Choroid plexus epithelial cell (primary cell): ENCODE measurements at regions not wholly inside any gene's neighbourhood (a gene's known extent, or its start where the extent isn't known, plus 50 kb on each side); places are given as distances from the start of the nearest gene placed in this dataset.
"Not testable (repeated sequence)": the region's sequence is repeated elsewhere in the genome, so short reads cannot be mapped to it uniquely, and the experiment has no call there.

ENCODE experiments used
- DNase-seq: peaks from one replicate; pipeline ENCODE4 v3.0.0-alpha.2; 2010; ENCODE audit warnings: low read depth
- H3K4me3 ChIP-seq: 2 replicates; pipeline ENCODE4 v1.5.1; 2011; ENCODE audit warnings: low read depth, mild to moderate bottlenecking, control low read depth, low read length, moderate library complexity
- TF ChIP-seq, protein P1 (sequence below): conservative IDR thresholded peaks from 2 replicates; pipeline ENCODE4 v1.5.1; 2011; ENCODE audit warnings: low read depth, mild to moderate bottlenecking, control low read depth, inconsistent platforms, low read length, moderate library complexity

DNA sequence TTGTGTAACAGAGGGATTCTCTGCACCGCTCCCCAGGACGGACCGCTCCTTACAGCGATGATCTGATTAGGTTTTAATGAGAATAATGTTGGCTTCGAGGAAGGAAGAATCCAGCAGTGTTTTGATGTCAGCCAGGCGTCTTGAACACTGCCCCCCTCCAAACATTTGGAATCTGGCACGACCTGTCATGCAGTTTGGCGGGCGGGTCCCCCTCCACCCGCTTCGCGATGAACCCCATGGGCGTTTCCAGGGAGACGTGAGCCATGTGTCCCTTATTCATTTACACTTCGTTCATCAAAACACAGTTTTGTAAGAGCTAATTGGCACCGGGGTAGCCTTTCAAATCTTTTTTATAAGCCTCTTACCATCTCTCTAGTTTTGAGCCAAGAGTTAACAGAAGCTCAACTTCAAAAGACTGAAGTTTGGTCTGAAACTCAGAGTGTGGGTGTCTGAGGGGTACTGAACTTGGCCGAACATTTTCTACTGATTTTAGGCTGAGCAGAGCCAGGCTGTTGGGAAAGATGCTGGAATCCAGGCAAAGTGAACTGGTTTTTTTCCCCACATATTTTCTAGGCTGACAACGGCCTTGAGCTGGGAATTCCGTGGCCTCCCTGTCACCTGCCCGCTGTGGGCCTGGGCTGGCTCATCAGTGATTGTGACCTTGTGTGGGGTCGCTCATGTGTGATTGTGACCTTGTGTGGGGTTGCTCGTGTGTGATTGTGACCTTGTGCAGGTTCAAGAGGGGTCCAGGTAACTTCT lies 214.8 kb upstream of the ZNF469 start:
- not testable (repeated sequence) for DNase-seq, H3K4me3 ChIP-seq

DNA sequence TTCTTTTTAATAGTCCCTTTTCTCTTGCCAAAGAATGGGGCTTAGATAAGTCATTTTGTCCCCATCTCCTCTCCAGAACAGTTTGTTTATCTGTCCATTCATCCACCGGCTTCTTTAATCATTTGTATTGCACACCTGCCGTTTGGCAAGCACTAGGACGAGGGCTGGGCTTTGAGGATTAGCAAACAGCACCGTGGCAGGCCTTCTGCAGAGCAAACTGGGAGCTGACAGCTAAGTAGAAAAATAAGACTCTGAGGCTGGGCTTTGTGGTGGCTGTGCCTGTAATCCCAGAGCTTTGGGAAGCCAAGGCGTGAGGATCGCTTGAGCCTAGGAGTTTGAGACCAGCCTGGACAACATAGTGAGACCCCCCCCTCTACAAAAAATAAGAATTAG lies 214.2 kb upstream of the ZNF469 start:
- not testable (repeated sequence) for H3K4me3 ChIP-seq, DNase-seq

DNA sequence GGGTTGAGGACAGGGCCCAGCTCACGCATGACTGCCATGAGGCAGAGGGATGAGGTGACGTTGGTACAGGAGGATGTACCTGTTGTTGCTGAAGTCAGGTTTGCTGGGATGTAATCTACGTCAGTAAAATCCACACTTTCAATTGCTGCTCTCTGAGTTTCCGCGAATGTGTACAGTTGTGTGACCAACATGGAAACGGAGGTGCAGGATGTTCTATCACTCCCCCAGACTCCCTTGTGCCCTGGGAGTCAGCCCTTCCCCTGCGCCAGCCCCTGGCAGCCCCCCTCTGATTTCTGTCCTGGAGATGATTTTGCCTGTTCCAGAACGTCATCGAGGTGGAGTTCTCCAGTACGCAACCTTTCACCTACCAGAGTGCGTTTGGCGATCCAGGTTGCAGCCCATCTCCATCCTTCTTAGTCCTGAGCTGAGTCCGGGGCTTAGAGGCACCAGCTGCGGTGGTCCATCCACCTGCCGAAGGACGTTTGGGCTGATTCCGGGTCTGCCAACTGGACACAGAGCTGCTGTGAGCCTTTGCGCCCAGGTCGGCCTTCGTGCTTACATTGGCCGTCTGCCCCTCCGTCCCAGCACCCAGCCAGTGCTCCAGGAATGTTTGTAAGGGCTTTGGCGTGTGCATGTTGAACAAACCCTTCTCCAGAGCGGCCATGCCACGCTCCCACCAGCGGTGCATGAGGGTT lies 213.5 kb upstream of the ZNF469 start:
- DNase-seq, H3K4me3 ChIP-seq: not testable (repeated sequence)

DNA sequence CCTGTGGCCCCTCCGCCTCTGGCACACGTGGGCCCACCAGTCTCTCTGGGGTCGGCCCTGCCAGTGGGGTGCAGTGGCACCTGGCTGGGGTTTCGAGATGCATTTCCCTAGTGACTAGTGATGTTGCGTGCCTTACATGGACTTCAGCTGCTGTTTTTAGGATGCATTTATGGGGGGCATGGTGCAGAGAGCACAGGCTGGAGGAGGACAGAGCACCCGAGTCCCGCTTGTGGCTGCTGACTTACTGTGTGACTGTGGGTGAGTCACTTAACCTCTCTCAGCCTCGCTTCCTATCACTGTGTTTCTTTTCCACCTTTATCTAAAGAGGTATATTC lies 213.0 kb upstream of the ZNF469 start:
- H3K4me3 ChIP-seq, DNase-seq: not testable (repeated sequence)

DNA sequence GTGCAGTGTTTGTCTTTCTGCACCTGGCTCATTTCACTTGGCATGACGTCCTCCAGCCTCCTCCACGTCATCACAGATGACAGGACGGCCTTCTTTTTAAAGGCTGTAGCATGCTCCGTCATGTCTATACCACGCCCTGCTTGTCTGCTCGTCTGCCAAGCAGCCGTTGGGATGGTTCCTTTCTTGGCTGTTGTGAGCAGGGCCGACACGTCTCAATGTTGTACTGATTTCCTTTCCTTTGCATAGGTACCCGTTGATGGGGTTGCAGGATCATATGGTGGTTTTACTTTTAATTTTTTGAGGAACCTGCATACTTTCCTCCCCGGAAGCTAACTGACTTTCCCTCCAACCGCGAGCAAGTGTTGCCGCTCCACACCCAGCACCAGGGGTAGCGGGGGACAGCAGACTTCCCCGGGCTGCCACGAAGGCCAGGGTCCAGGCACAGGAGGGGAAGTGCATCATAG lies 212.2 kb upstream of the ZNF469 start:
- H3K4me3 ChIP-seq: no peak overlapping the region
- no peak for DNase-seq
- TF ChIP-seq, protein P1, sequence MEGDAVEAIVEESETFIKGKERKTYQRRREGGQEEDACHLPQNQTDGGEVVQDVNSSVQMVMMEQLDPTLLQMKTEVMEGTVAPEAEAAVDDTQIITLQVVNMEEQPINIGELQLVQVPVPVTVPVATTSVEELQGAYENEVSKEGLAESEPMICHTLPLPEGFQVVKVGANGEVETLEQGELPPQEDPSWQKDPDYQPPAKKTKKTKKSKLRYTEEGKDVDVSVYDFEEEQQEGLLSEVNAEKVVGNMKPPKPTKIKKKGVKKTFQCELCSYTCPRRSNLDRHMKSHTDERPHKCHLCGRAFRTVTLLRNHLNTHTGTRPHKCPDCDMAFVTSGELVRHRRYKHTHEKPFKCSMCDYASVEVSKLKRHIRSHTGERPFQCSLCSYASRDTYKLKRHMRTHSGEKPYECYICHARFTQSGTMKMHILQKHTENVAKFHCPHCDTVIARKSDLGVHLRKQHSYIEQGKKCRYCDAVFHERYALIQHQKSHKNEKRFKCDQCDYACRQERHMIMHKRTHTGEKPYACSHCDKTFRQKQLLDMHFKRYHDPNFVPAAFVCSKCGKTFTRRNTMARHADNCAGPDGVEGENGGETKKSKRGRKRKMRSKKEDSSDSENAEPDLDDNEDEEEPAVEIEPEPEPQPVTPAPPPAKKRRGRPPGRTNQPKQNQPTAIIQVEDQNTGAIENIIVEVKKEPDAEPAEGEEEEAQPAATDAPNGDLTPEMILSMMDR: no peak

DNA sequence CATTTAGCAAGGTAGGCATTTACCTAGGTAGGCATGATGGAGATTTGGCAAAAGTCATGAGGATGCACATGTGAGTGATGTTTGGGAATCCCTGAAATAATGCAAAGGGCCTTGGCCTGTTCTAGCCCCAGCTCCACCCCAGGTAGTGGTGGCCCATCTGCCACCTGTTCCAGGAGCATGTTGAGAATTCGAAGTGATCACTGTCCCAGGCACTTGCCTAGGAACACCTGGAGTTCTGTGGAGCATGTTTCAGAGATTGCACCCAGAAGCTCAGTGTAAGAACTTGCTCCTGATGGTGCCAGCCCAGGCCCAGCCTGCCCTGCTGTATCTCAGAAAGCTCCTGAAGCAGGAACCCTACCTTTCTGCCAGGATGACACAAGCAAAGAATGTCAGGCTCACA lies 211.6 kb upstream of the ZNF469 start:
- DNase-seq, H3K4me3 ChIP-seq: not testable (repeated sequence)

DNA sequence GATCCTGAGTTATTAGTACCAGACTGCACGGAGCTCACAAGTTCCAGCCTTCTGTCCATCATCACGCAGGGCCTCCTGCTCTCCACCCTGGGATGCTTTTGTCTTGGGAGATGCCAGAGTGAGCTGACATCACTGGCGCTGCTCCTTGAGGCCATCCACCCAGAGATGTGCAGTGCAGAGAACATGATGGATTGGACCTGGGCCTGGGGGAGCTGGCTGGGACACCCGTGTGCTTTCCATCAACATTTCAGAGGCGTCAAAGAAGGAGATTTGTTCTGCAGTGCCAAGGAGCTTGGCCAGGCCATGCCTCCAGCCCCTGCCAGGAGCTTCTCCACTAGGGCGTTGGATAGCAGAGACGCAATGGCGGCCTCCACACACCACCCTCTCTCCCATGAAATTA lies 206.6 kb upstream of the ZNF469 start:
- not testable (repeated sequence) for DNase-seq, H3K4me3 ChIP-seq

DNA sequence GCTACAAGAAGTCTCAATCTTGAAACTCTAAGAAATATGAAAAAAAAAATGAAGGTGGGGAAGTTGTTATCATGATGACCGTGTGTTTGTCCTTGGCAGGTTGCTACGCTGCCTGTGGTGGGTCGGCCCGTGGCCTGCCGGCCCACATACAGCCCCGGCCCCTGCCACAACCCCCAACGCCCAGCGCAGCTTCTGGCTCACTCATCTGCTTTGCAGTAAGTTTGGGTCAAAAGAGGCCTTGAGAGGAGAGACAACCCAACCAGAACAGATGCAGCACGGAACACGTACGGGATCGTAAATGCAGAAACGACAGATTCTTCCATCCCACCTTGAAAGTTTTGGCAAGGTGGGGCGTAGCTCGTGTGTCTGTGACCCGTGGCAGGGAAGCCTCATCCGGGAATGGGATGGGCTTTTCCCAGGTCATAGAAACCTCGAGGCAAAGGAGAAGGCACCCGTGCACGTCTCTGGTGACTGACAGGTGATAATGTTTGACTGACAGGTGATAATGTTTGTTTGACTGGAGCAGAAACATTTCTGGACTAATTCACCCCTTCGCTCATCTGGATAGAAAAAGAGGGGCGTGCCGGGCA lies 206.1 kb upstream of the ZNF469 start:
- H3K4me3 ChIP-seq, DNase-seq: not testable (repeated sequence)

DNA sequence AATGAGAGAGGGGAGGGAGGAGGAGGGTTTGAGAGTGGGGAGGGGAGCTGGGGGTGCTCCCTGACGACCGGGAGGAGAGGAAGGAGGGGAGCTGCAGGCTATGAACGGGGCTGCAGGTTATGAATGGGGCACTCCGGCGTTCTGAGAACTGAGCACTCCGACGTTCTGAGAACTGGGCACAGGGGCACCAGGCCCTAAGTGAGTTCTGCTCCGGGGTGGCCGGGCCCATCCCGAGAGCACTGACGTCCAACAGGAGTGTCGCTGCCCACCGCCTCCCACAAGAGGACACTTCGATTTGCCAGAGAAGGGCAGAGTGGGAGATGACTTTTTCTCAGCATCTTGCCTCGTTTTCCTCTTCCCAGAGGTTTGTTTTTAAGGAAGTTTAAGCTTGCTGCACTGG lies 204.5 kb upstream of the ZNF469 start:
- not testable (repeated sequence) for DNase-seq, H3K4me3 ChIP-seq

DNA sequence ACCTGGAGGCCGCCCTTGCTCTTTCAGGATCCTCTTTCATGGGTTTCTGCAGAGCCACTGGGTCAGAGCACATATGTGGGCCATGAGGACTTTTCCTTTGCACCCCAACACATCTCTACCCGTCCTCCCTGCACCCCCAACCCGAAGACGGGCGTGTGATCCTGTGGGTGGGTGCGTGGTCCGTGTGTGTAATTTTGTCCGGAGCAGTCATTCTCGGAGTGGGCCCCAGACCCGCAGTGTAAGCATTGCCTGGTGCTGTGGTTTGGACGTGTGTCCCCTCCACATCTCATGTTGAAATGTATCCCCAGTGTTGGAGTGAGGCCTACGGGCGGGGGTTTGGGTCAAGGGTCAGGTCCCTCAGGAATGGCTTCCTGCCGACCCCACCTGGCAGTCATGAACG lies 203.9 kb upstream of the ZNF469 start:
- not testable (repeated sequence) for DNase-seq, H3K4me3 ChIP-seq

DNA sequence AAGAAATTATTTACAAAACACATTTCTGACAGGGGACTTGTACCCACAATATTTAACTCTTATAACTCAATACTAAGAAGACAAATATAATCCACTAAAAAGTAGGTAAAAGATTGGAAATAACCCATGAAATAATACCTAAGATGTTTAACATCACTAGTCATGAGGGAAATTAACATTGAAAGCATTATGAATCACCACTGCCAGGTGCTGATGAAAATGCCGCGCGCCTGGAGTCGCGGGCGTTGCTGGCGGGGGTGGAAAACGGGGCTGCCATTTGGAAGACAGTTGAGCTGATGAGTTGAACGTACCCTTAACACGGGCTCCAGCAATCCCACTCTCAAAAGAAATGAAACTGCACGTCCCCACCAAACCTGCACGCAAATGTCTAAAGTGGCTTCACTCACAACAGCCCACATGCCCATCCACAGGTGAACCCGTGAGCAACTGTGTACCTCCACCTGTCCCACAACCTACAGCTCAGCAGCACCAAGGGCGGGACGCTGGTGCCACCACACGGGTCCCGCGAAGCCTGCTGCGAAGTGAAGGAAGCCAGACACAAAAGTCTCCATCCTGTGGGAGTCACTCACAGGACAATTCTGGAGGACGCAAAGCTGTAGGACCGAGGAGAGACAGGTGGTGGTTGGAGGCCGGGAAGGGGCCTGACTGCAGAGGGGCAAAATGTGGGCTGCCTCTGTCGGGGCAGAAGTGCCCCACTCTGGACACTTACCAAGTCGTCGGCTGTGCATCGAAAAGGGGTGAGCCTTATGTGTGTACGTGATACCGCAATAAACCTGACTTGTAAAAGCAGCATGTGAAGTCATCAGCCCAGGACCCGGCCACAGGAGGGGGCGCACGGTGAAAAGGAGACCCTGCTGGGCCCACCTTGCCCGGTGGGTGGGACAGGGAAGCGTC lies 199.5 kb upstream of the ZNF469 start:
- DNase-seq: peak; percentile 16
- H3K4me3 ChIP-seq: not testable (repeated sequence)

DNA sequence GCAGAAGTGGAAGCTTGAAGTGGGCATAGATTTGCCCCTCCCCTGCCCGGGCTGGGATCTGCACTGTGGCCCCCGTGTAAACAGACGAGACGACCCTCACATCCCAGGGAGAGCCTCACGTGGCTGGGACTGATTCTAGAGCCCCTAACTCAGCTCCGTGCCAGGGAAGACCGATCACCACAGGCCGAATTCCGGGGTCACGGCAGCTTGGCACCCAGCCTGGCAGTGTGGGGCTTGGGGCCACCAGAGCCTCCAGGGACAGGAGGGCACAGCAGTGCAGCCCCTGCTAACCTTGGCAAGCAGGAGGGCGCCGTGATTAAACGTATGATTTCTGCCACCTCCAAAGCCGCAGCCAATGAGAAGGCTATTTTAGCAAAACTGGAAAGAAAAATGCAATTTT lies 198.7 kb upstream of the ZNF469 start:
- DNase-seq, H3K4me3 ChIP-seq: not testable (repeated sequence)

DNA sequence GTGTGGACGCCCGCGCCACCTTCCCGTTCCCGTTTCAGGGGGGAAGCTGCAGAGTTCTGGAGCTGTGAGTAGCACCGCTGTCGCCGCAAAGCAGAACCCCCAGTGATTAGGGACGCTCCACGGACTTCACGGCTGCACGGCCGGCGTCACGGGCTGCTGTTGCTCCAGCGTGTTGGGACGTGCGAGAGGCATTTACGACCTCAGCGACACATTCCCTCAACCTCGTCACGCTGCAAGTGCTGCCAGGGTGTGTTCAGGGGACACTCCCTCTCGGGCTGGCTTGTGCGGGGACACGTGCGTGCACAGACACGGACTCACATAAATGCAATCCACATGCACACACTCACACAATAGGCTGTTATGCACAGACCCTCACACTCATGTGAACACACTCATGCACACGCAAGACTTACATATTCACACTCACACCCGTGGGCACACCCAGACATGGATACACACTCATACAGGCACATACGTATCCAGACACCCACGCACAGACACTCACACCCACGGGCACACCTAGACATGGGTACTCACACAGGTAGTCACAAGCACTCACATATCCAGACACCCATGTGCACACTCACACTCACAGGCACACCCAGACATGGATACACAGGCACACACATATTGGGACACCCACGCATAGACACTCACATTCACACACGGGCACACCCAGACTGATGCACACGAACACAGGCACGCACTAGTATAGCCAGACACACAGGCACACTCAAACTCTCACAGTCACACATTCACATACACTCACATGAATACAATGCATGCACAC lies 198.0 kb upstream of the ZNF469 start:
- DNase-seq: not testable (repeated sequence)
- H3K4me3 ChIP-seq: peak overlapping the region; percentile 59

DNA sequence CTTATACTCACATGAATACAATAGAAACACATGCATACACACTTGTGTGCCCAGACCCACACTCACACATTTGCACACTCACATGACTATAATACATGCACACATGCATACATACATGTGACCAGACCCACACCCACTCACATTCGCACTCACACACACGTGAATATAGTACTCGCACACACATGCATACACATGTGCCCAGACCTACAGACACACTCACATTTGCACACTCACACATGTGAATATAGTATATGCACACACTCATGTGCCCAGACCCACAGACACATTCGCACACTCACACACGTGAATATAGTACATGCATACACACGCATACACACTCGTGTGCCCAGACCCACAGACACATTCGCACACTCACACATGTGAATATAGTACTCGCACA lies 197.4 kb upstream of the ZNF469 start:
- H3K4me3 ChIP-seq: peak overlapping the region; percentile 59

DNA sequence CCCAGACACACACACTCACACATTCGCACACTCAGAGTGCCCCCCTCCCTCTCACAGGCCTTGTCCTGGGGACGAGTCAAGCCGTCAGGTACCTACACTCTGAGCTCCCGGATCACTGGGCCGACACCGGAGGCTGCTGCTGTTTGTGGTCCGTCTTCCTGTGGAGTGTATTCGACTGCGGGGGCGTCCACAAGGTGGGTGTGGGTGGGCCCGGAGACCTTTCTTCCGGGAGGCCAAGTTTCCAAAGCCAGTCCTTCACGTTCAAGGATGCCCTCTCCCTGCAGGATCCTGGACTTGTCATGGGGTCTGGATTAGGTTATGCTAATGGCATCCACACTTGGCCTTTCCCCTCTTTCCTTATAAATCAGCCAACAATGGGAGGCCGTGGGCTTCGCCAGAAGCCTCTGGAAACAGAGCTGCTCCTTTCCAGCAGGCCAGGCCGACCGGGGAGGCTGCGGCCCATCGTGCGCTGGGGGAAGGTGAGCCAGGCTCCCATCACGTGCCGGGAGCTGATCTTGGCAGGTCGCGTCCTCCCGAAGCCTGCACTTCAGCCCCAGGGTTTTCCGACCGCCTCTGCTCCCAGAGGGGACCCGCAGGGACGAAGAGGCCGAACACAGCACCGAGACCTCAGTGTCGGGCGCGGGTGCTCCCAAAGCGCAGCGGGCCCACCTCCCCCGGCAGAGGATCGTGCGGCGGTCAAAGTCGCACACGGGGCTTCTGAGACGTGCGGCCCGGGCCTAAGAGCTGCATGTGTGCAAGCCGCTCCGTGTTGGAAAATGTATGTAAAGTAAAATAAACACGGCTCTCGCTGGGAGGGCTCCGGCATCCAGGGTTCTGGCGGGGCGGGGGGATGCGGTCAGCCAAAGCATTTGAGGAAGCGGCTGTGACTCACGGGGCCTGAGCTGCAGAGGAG lies 196.5 kb upstream of the ZNF469 start:
- peak overlapping the region; percentile 59 for H3K4me3 ChIP-seq
- DNase-seq: peak; percentile 92

More for the DNA sequence above, 197.4 kb upstream of the ZNF469 start:
- DNase-seq: not testable (repeated sequence)
